ENCODE measurements at regions not wholly inside any gene's neighbourhood (a gene's known extent, or its start where the extent isn't known, plus 50 kb on each side); places are given as distances from the start of the nearest gene placed in this dataset.

DNA sequence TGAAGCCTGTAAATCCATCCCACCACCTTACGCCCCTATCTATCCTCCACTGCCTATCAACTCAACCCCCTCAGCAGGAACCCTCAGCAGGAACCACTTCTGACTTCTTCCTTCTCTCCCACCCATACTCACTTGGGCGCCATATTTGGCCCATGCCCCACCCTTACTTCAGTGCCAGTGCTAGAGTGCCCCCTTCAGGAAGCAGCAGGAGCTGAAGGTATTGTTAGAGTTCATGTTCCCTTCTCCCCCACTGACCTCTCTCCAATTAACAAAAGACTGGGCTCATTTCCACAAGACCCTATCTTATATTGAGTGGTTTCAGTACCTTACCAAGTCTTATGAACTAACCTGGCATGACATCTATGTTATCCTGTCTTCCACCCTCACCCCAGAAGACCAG is 363.1 kb upstream of the SLIT2 start:
- DNase-seq (ENCODE audit: low spot score) = no peak
- ChIA-PET POLR2A (ENCODE audit: low non-redundant PET) (no interaction called here), CTCF (no interaction called here)
- TF ChIP-seq, protein P1, sequence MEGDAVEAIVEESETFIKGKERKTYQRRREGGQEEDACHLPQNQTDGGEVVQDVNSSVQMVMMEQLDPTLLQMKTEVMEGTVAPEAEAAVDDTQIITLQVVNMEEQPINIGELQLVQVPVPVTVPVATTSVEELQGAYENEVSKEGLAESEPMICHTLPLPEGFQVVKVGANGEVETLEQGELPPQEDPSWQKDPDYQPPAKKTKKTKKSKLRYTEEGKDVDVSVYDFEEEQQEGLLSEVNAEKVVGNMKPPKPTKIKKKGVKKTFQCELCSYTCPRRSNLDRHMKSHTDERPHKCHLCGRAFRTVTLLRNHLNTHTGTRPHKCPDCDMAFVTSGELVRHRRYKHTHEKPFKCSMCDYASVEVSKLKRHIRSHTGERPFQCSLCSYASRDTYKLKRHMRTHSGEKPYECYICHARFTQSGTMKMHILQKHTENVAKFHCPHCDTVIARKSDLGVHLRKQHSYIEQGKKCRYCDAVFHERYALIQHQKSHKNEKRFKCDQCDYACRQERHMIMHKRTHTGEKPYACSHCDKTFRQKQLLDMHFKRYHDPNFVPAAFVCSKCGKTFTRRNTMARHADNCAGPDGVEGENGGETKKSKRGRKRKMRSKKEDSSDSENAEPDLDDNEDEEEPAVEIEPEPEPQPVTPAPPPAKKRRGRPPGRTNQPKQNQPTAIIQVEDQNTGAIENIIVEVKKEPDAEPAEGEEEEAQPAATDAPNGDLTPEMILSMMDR (conservative IDR thresholded peaks at IDR 0.05; ENCODE audit: low read depth) = no peak
- no peak overlapping the region for H3K27ac ChIP-seq

DNA sequence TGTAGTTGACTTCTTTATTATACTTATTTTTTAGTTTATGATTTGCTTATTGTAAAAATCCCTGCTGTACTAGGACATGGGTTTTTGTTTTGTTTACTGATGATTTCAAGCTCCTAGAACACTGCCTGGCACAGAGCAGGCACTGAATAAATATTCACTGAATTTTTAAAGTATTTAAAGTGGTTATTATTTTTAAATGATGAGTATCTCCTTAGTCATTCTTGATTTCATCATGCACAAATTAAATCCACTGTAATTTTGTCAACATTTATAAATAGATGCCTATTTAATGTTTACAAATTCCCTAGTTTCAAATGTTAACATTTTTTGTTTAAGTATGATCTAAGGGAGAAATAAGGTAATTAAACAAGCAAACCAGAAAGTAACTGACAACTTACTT is 367.9 kb upstream of the SLIT2 start:
- no peak for DNase-seq (ENCODE audit: low spot score)
- H3K27ac ChIP-seq = no peak overlapping the region
- TF ChIP-seq, protein P1 (conservative IDR thresholded peaks at IDR 0.05; ENCODE audit: low read depth) = no peak
- ChIA-PET CTCF (no interaction called here), POLR2A (ENCODE audit: low non-redundant PET) (no interaction called here)

DNA sequence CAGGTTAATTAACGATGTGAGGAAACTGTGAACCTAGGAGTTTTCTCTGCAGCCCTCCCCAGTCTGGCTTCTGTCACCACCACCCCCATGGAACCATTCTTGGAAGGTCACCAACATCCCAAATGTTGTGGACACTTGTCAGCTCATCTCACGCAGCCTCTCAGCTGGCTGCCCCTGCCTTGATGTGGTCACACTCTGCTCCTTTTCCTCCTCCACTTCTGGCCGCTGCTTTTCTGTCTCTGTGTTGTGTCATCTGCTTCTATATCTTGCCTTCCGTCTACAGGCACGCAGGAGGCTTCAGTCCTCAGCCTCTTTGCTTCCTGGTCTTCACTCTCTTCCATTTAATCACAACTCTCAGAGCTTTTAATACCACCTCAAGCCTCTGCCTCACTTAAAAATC is 371.5 kb upstream of the SLIT2 start:
- no peak for DNase-seq (ENCODE audit: low spot score)
- H3K27ac ChIP-seq = no peak overlapping the region
- POLR2A ChIA-PET (ENCODE audit: low non-redundant PET) = no interaction called here
- TF ChIP-seq, protein P1 (conservative IDR thresholded peaks at IDR 0.05; ENCODE audit: low read depth) = no peak
- CTCF ChIA-PET = no interaction called here

DNA sequence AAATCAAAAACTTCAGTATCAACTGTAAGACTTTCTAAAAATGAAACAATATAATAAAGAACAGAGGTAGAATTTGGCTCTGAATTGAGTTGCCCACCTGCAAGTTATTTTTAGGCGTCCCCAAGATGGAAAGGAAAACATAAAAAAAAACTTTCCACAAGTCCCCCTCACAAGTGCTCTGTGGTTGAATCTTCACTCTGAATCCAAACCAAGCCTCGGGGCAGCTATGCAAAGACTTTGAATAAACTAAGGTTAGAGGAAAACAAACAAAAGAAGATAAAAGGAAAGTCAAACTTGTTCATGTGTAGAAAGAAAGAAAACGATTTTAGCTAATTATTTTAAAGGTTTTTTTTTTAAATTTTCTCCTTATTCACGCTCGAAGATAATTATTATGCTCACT is 372.4 kb upstream of the SLIT2 start:
- ChIA-PET CTCF (interaction anchor here (0.7 kb wide), 1 partner anchor 1262 kb away, joined by 8 read pairs; no protein-coding TSS in a partner anchor), POLR2A (ENCODE audit: low non-redundant PET) (no interaction called here)
- H3K27ac ChIP-seq = no peak overlapping the region
- TF ChIP-seq, protein P1 (conservative IDR thresholded peaks at IDR 0.05; ENCODE audit: low read depth) = no peak
- DNase-seq (ENCODE audit: low spot score) = no peak

DNA sequence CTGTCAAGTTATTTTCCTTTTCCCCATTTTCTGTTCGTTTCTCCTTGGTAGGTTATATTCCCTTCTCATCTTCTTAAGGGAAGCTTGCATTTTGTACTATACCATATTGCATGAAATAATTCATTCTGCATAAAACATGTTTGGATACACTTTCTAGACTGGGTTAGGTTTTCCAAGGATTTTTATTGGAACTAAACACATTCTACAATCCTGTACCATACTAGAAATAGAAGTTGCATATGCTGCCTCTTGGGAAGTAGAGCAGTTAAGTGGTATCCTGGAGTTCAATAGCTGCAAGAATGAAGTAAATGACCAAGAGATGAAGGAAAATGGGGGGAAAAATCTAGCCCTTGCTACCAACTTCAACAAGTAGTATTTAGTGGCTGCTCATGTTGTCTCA is 393.7 kb upstream of the SLIT2 start:
- no peak overlapping the region for H3K27ac ChIP-seq
- TF ChIP-seq, protein P1 (conservative IDR thresholded peaks at IDR 0.05; ENCODE audit: low read depth) = no peak
- DNase-seq (ENCODE audit: low spot score) = no peak
- ChIA-PET CTCF (no interaction called here), POLR2A (ENCODE audit: low non-redundant PET) (no interaction called here)

DNA sequence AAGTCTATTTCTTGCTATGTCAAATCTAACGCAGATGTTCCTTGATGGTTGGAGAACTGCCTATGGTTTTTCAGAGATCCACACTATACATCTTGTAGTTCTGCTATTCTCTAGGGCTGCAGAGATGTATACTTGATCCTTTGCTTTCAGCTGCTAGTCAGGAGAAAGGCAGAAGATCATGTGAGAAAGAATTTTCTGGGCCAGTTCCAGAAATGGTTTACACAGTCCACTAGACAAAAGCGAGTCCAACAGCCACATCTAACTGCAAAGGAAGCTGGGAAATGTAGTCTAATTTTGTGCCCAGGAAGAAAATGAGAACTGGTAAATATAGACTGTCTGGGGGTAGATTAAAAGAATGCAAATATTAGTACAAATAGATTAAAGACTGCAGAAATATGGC is 394.3 kb upstream of the SLIT2 start:
- DNase-seq (ENCODE audit: low spot score) = no peak
- ChIA-PET CTCF (no interaction called here), POLR2A (ENCODE audit: low non-redundant PET) (no interaction called here)
- TF ChIP-seq, protein P1 (conservative IDR thresholded peaks at IDR 0.05; ENCODE audit: low read depth) = no peak
- no peak overlapping the region for H3K27ac ChIP-seq

DNA sequence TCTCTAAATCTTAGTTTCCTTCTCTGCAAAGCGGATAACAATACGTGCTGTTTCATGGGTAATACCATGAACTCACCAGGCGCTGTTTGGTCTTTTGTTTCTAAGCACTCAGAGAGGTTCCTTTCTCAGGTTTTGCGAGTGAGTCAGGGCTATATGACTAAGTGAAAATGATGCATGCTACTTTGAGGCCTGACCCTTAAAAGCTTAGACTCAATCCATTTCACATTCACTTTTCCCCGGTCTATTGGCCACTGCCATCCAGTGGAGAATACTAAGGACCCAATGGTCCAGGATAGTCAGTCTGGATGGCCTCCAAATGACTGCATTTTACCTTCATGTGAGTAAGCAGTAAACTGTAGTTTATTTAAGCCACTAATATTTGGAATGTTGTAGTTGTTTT is 400.8 kb upstream of the SLIT2 start:
- H3K27ac ChIP-seq = no peak overlapping the region
- POLR2A ChIA-PET (ENCODE audit: low non-redundant PET) = no interaction called here
- TF ChIP-seq, protein P1 (conservative IDR thresholded peaks at IDR 0.05; ENCODE audit: low read depth) = no peak
- CTCF ChIA-PET = interaction anchor here (0.5 kb wide), 1 partner anchor 41 kb away, joined by 3 read pairs; no protein-coding TSS in a partner anchor
- peak; percentile 64 for DNase-seq (ENCODE audit: low spot score)
